Vagina (tissue), 2 donors: ENCODE measurements at regions not wholly inside any gene's neighbourhood (a gene's known extent, or its start where the extent isn't known, plus 50 kb on each side); places are given as distances from the start of the nearest gene placed in this dataset.
"Not testable (repeated sequence)": the region's sequence is repeated elsewhere in the genome, so short reads cannot be mapped to it uniquely, and the experiment has no call there.

Experiments
- DNase-seq, 2 donors: peaks; one replicate each; pipeline ENCODE4 v3.0.0-alpha.2; 2017; ENCODE audit errors: extremely low spot score in 2 of 2
- H3K27ac ChIP-seq: fragments of 200-600 bp; sonication (generic); one replicate; pipeline ENCODE4 v1.5.1; 2019
- H3K27me3 ChIP-seq: fragments of 200-600 bp; sonication (generic); one replicate; pipeline ENCODE4 v1.5.1; 2019
- H3K36me3 ChIP-seq, 2 donors: fragments of 200-600 bp; sonication (generic); one replicate each; pipeline ENCODE4 v1.5.1; 2017 to 2019
- H3K4me1 ChIP-seq: fragments of 200-600 bp; sonication (generic); one replicate; pipeline ENCODE4 v1.5.1; 2019
- H3K4me3 ChIP-seq, 2 donors: fragments of 200-600 bp; sonication (generic); 1 replicate in 1 of 2; 2 replicates in 1 of 2; pipeline ENCODE4 v1.5.1; 2016 to 2019
- H3K9me3 ChIP-seq: fragments of 200-600 bp; sonication (generic); one replicate; pipeline ENCODE4 v1.5.1; 2019
- POLR2A ChIP-seq, 2 donors: fragments of 450-650 bp; IDR thresholded peaks; one replicate each; pipeline ENCODE4 v1.6.1; 2017; ENCODE audit warnings: antibody characterized with exemption in 2 of 2, mild to moderate bottlenecking in 2 of 2, moderate library complexity in 2 of 2
- POLR2AphosphoS5 ChIP-seq, 2 donors: sonication (generic); formaldehyde crosslinking; IDR thresholded peaks; one replicate each; pipeline ENCODE4 v1.9.0; 2017; ENCODE audit warnings: antibody characterized with exemption in 2 of 2, mild to moderate bottlenecking in 2 of 2, low read depth in 1 of 2; ENCODE audit not compliant: insufficient read depth in 1 of 2
- intact Hi-C: fragments of 100-400 bp; cut with DNase I; formaldehyde crosslinking; loops from one replicate; pipeline ENCODE4 v1.15.1; 2023
- TF ChIP-seq, protein P1 (sequence below), 3 experiments: fragments of 450-650 bp in 2 of 3; fragments of 200-600 bp in 1 of 3; sonication (generic) in 1 of 3; IDR thresholded peaks; one replicate each; pipeline ENCODE4 v1.5.1; 2017 to 2019; ENCODE audit warnings: antibody characterized with exemption in 3 of 3, mild to moderate bottlenecking in 2 of 3, moderate library complexity in 2 of 3

DNA sequence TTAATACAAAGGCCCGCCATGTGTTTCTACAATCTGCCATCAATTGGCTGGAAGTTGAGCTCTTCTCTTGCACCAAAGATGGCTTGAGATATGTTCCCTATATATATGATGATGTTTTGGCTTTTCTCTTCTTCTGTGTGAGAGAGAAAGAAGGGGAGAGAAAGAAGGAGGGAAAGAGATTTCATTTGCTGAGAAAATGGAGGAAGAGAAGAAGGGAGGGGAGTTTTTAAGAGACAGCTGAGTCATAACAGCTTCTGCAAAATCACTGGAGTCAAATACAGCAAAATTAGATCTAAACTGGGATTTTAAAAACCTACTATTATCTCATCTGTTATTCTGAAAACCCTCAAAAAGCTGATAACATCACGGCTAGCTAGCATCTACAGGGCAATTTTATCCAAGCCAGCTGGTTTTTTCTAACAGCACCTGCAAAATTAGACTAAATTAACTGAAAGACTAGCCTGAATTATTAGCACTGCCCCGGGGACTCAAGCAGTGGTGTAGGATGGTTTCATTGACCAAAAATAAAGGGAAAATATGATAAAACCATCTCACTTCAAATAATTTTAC is 647.6 kb upstream of the ACTRT1 start:
- Histone ChIP-seq H3K27me3 (no peaks in the 10 kb centered on the region), H3K9me3 (no peaks in the 10 kb centered on the region), H3K36me3 (no peaks in the 10 kb centered on the region), H3K4me1 (no peaks in the 10 kb centered on the region), H3K4me3 (no peak overlapping the region), H3K27ac (no peak overlapping the region)
- intact Hi-C loops, result no loop called here
- no peak for DNase-seq
- TF ChIP-seq POLR2AphosphoS5 (IDR thresholded peaks at IDR 0.05; ENCODE audit: insufficient read depth in 1 of 2, low read depth in 1 of 2) (no peak), POLR2A (IDR thresholded peaks at IDR 0.05) (no peak)
- TF ChIP-seq, protein P1, sequence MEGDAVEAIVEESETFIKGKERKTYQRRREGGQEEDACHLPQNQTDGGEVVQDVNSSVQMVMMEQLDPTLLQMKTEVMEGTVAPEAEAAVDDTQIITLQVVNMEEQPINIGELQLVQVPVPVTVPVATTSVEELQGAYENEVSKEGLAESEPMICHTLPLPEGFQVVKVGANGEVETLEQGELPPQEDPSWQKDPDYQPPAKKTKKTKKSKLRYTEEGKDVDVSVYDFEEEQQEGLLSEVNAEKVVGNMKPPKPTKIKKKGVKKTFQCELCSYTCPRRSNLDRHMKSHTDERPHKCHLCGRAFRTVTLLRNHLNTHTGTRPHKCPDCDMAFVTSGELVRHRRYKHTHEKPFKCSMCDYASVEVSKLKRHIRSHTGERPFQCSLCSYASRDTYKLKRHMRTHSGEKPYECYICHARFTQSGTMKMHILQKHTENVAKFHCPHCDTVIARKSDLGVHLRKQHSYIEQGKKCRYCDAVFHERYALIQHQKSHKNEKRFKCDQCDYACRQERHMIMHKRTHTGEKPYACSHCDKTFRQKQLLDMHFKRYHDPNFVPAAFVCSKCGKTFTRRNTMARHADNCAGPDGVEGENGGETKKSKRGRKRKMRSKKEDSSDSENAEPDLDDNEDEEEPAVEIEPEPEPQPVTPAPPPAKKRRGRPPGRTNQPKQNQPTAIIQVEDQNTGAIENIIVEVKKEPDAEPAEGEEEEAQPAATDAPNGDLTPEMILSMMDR (IDR thresholded peaks at IDR 0.05), result no peak

DNA sequence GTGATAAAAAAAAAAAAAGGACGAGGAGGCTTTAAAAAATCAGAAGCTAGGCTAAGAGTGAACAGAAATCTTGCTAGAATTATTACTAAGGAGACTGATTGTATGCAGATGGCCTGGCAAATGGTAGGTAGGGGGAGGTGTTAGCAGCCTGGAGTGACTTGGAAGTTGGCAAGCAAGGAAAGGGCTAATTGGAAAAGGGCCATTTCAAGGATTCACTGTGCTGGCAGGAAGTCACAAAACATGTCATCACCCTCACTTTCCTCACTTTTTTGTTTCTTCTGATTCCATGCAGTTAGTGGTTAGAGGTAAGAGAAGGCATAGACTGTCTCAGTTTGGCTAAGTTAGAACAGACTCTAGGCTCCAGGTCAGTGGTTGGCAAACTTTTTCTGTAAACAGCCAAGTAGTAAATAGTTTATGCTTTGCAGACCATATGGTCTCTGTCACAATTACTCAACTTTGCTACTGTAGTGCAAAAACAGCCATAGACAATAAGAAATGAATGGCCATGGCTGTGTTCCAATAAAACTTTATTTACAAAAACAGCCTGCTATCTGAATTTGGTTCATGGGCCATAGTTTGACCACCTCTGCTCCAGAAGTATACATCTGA is 646.5 kb upstream of the ACTRT1 start:
- no peaks in the 10 kb centered on the region for H3K27me3 ChIP-seq
- H3K27ac ChIP-seq, result no peak overlapping the region
- H3K36me3 ChIP-seq, result no peaks in the 10 kb centered on the region
- H3K4me3 ChIP-seq, result no peak overlapping the region
- no peak for DNase-seq
- H3K9me3 ChIP-seq, result no peaks in the 10 kb centered on the region
- TF ChIP-seq POLR2A (IDR thresholded peaks at IDR 0.05) (no peak), POLR2AphosphoS5 (IDR thresholded peaks at IDR 0.05; ENCODE audit: insufficient read depth in 1 of 2, low read depth in 1 of 2) (no peak)
- TF ChIP-seq, protein P1 (IDR thresholded peaks at IDR 0.05), result no peak
- intact Hi-C loops, result no loop called here
- H3K4me1 ChIP-seq, result no peaks in the 10 kb centered on the region

DNA sequence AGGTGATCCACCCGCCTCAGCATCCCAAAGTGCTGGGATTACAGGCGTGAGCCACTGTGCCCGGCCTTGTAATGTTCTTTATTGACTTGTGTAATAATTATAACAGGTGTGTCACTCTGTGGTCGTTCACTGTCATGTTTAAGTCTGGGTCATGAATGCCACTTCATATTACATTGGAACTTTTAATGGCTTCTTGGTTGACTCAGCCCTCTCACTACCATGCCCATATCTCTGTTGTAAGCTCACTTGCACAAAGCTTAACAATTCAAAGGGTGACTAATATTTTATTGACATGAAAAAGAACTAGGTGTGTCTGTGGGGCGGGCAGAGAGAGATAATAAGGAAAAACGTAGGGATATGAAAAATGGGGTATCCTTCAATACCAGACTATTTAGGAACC is 639.7 kb upstream of the ACTRT1 start:
- no peak for TF ChIP-seq POLR2A (IDR thresholded peaks at IDR 0.05)
- TF ChIP-seq, protein P1 (IDR thresholded peaks at IDR 0.05), result no peak
- no peak for TF ChIP-seq POLR2AphosphoS5 (IDR thresholded peaks at IDR 0.05; ENCODE audit: insufficient read depth in 1 of 2, low read depth in 1 of 2)
- Histone ChIP-seq H3K4me1 (no peaks in the 10 kb centered on the region), H3K4me3 (no peak overlapping the region), H3K27ac (no peak overlapping the region), H3K9me3 (no peaks in the 10 kb centered on the region), H3K36me3 (no peaks in the 10 kb centered on the region), H3K27me3 (no peaks in the 10 kb centered on the region)
- DNase-seq, result no peak
- intact Hi-C loops, result loop anchor here (5.0 kb wide), 1 partner anchor 1400 kb away; no protein-coding TSS in a partner anchor

DNA sequence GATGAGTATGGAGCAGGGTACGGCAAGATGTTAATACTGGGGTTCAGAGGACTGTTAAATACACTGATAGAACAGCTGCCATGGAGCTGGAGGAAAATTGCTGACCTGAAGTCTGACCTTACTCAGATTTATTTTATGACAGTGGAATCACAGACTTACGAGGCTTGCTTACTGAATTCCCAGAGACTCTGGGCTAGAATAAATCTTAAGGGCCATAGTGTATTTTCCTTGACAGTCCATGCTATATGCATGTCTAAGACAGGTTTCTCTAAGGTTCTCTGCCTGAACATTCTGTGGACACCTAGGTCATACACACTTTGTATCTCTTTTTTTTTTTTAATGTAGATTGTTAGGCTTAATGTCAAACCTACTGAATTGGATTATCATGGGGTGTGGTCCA is 633.2 kb upstream of the ACTRT1 start:
- DNase-seq, result no peak
- intact Hi-C loops, result no loop called here
- Histone ChIP-seq H3K36me3 (no peaks in the 10 kb centered on the region), H3K4me3 (no peak overlapping the region), H3K27ac (no peak overlapping the region), H3K27me3 (no peaks in the 10 kb centered on the region), H3K9me3 (no peaks in the 10 kb centered on the region), H3K4me1 (no peaks in the 10 kb centered on the region)
- TF ChIP-seq POLR2A (IDR thresholded peaks at IDR 0.05) (no peak), POLR2AphosphoS5 (IDR thresholded peaks at IDR 0.05; ENCODE audit: insufficient read depth in 1 of 2, low read depth in 1 of 2) (no peak)
- TF ChIP-seq, protein P1 (IDR thresholded peaks at IDR 0.05), result no peak

DNA sequence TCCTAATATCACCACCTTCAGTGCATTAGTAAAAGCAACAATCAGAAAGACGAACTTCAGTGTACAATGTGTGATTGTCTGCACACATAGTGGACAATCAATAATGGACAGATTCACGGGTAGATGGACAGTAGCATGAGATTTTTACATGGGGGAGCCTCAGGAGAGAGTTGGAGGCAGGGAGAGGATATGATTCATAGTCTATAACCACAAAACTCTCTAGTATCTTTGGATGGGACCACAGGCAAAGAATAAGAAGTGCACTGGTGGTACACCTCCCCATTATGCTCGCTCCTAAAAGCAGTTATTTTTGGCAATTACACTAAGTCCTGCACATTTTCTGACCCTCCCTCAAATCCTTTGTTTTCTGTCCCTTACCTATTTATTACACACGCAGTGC is 624.4 kb upstream of the ACTRT1 start:
- no peaks in the 10 kb centered on the region for H3K9me3 ChIP-seq
- no peaks in the 10 kb centered on the region for H3K36me3 ChIP-seq
- no peak overlapping the region for H3K4me3 ChIP-seq
- DNase-seq, result no peak
- H3K4me1 ChIP-seq, result no peaks in the 10 kb centered on the region
- H3K27me3 ChIP-seq, result no peaks in the 10 kb centered on the region
- intact Hi-C loops, result no loop called here
- TF ChIP-seq POLR2AphosphoS5 (IDR thresholded peaks at IDR 0.05; ENCODE audit: insufficient read depth in 1 of 2, low read depth in 1 of 2), result no peak
- no peak for TF ChIP-seq POLR2A (IDR thresholded peaks at IDR 0.05)
- TF ChIP-seq, protein P1 (IDR thresholded peaks at IDR 0.05), result no peak
- H3K27ac ChIP-seq, result no peak overlapping the region

DNA sequence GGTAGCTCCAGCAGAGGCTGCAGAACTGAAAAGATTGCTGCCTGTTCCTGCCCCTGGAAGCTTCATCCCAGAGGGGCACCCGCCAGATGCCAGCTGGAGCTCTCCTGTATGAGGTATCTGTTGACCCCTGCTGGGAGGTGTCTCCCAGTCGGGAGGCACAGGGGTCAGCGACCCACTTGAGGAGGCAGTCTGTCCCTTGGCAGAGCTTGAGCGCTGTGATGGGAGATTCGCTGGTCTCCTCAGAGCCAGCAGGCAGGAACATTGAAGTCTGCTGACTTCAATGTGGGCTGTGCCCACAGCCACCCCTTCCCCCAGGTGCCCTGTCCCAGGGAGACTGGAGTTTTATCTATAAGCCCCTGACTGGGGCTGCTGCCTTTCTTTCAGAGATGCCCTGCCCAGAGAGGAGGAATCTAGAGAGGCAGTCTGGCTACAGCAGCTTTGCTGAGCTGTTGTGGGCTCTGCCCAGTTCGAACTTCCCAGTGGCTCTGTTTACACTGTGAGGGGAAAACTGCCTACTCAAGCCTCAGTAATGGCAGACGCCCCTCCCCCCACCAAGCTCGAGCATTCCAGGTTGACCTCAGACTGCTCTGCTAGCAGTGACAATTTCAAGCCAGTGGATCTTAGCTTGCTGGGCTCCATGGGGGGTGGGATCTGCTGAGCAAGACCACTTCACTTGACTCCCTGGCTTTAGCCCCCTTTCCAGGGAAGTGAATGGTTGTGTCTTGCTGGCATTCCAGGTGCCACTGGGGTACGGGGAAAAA is 622.3 kb upstream of the ACTRT1 start:
- H3K27ac ChIP-seq, H3K4me3 ChIP-seq, H3K27me3 ChIP-seq, H3K9me3 ChIP-seq, DNase-seq, intact Hi-C loops, H3K36me3 ChIP-seq, H3K4me1 ChIP-seq: not testable (repeated sequence)
